GM12892 (cell line): ENCODE measurements at regions not wholly inside any gene's neighbourhood (a gene's known extent, or its start where the extent isn't known, plus 50 kb on each side); places are given as distances from the start of the nearest gene placed in this dataset.

Experiments used
- DNase-seq: peaks from one replicate; pipeline ENCODE4 v3.0.0; 2011; ENCODE audit not compliant: insufficient read length
- FAIRE-seq: peaks from 2 replicates; lab custom pipeline; 2011; peaks lifted over from hg19 to GRCh38; lab: Jason Lieb, UNC
- POLR2A ChIP-seq: IDR thresholded peaks from 2 replicates; pipeline ENCODE4 v1.6.1; 2011; ENCODE audit warnings: low read depth, low read length, control low read depth
- POLR2AphosphoS5 ChIP-seq: IDR thresholded peaks from 2 replicates; pipeline ENCODE4 v1.6.1; 2011; ENCODE audit warnings: low read depth, low read length, control low read depth
- TAF1 ChIP-seq: IDR thresholded peaks from 2 replicates; pipeline ENCODE4 v1.6.1; 2011; ENCODE audit warnings: low read depth, mild to moderate bottlenecking, control low read depth, low read length, borderline replicate concordance

GRCh38 chr18:10378688-10379420 is 75.6 kb upstream of the APCDD1 start:
- DNase-seq (no peak), FAIRE-seq (no peak)
- TF ChIP-seq POLR2A (no peak), TAF1 (no peak), POLR2AphosphoS5 (no peak)

DNA sequence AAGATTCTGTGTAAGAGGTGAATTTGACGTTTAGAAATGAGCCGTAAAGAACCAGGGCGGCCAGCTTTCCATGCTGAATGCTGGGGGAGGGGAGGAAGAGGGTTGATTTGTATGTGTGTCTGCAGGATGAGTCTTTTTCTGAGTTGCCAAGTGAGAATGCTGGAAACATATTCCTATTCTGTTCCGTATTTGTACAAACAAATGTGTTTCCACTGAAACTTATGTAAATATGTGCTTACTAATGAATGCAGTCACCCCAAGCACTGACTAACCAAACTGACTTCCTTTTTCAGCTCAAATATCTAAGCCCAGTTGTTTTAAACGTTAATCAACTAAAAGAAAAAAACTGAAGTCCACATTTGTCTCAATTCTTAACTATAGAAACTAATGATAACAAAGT is 74.9 kb upstream of the APCDD1 start:
- DNase-seq (no peak), FAIRE-seq (no peak)
- TF ChIP-seq POLR2A = no peak
- TF ChIP-seq TAF1 = no peak
- no peak for TF ChIP-seq POLR2AphosphoS5

DNA sequence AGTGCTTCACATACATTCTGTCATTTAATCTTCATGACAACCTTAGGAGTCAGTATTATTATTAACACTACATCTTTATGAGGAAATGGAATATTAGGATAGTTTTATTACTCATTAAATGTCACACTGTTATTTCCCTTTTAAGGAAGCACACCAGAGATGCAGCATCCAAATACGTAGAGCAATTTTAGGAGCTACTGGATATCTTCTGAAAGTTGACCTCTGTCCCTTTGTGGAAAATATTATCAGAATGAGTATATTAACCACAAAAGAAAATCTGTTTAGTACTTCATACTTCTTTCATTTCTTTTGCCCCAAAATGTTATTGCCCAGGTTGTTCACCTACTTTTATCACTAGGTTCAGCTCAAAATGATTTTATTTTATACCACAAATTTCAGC is 72.9 kb upstream of the APCDD1 start:
- no peak for TF ChIP-seq POLR2AphosphoS5
- TF ChIP-seq POLR2A = no peak
- no peak for TF ChIP-seq TAF1
- DNase-seq (no peak), FAIRE-seq (no peak)

GRCh38 chr18:10381951-10382350 is 72.5 kb upstream of the APCDD1 start:
- DNase-seq = no peak
- no peak for FAIRE-seq
- TF ChIP-seq TAF1 (no peak), POLR2AphosphoS5 (no peak), POLR2A (no peak)

DNA sequence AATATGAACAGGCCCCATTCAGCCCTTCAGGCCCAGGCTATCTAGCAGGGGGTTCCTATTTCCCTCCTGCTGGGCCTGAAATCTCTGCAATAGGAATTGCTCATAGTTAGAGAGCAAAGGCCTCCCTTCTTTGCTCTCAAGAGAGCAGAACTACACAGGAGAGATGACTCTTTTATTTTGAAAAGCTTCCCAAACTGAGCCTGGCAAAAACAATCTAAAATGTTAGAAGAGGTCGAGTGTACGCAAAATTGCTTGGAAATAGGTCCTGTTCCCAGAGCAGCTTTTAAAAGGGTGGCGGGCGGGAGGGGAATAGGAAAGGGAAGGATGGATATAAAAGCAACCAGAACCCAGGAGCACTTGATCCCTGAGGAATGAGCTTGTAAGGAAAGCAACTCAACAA is 68.4 kb upstream of the APCDD1 start:
- TF ChIP-seq POLR2AphosphoS5 (no peak), TAF1 (no peak), POLR2A (no peak)
- no peak for DNase-seq
- no peak for FAIRE-seq

DNA sequence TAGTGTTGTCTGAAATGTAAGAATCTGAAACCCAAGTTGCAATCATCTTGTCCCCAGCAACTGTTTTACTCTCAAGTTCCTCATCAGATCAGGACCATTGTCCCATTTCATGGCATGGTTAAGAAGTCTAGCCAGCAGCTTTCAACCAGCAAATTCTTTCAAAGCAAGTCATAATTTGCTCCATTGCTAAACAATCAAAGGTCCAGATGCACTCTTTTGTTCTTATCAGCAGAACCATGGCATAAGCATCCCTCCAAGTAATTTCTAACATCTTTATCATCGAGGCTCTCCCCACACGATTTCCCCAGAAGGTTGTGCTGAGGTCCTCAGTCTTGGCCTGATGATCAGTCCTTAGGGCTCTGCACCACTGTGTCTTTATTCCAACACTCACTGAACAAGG is 67.5 kb upstream of the APCDD1 start:
- no peak for FAIRE-seq
- TF ChIP-seq POLR2A (no peak), POLR2AphosphoS5 (no peak), TAF1 (no peak)
- no peak for DNase-seq

DNA sequence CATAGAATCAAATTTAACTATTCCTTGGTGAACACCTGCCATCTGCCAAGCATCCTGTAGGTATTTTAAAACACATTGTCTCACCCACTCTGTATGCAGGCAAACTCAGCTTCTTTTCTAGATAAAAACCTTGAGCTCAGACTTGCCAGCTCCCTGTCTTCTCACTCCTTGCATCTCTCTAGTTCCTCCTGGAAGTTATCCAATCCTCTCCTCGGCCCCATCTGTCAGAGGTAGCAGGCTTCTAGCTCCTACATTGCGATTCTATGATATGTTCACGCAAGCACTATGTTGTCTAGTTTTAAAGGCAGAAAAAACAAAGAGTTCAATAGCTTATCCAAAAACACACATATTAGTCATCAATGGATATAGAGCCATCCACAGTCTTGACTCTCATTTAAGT is 67.0 kb upstream of the APCDD1 start:
- DNase-seq (no peak), FAIRE-seq (no peak)
- TF ChIP-seq TAF1 = no peak
- TF ChIP-seq POLR2AphosphoS5 = no peak
- no peak for TF ChIP-seq POLR2A

- no peak for FAIRE-seq
- DNase-seq = no peak
- TF ChIP-seq TAF1 (no peak), POLR2AphosphoS5 (no peak)
Observed at GRCh38 chr18:10388373-10388772, 66.1 kb upstream of the APCDD1 start.

DNA sequence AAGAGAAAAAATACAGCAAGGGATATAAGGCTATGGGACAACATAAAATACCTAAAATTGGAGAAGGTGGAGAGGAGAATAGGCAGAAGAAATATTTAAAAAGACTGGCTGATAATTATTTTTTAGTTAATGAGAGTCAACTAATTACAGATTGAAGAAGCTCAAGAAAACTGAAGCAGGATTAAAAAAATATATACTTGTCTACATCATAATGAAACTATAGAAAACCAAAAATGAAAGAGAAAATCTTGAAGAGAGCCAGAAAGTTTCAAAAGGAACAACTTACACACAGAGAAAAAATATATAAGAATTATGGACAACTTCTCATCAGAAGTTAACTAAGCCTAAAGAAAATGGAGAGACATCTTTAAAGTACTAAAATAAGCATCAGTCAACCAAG is 62.9 kb upstream of the APCDD1 start:
- DNase-seq (no peak), FAIRE-seq (no peak)
- TF ChIP-seq POLR2AphosphoS5 (no peak), TAF1 (no peak), POLR2A (no peak)

GRCh38 chr18:10397004-10397403 is 57.4 kb upstream of the APCDD1 start:
- TF ChIP-seq POLR2AphosphoS5 (no peak), POLR2A (no peak), TAF1 (no peak)
- FAIRE-seq (no peak), DNase-seq (no peak)

- DNase-seq (no peak), FAIRE-seq (no peak)
- TF ChIP-seq POLR2A (no peak), POLR2AphosphoS5 (no peak), TAF1 (no peak)
Observed at GRCh38 chr18:10398571-10398970, 55.9 kb upstream of the APCDD1 start.

DNA sequence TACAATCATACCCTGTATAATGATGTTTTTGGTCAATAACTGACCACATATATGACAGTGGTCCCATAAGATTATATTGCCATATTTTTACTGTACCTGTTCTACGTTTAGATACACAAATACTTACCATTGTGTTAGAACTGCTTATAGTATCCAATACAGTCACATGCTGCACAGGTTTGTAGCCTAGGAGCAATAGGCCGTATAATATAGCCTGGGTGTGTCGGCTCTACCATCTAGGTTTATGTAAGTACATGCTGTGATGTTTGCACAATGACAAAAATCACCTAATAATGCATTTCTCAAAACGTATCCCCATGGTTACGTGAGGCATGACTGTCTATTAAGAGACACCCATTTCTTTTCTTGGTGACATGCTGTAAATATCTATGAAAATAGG is 55.0 kb upstream of the APCDD1 start:
- TF ChIP-seq POLR2A = no peak
- no peak for TF ChIP-seq POLR2AphosphoS5
- TF ChIP-seq TAF1 = no peak
- no peak for FAIRE-seq
- DNase-seq = no peak
